Stimulated activated CD4-positive, alpha-beta T cell treated with anti-CD3 and anti-CD28 coated beads, Interleukin-12 subunit alpha, Interleukin-12 subunit beta, amount 100 ng/mL, for 24 hours (primary cell): ENCODE measurements at regions not wholly inside any gene's neighbourhood (a gene's known extent, or its start where the extent isn't known, plus 50 kb on each side); places are given as distances from the start of the nearest gene placed in this dataset.

Experiments
- DNase-seq, 2 experiments: peaks; one replicate each; pipeline ENCODE4 v3.0.0-alpha.2; 2020; ENCODE audit warnings: low read depth in 2 of 2

GRCh38 chr2:76318848-76319360 lies 608.2 kb upstream of the GCFC2 start:
- DNase-seq, result no peak

DNA sequence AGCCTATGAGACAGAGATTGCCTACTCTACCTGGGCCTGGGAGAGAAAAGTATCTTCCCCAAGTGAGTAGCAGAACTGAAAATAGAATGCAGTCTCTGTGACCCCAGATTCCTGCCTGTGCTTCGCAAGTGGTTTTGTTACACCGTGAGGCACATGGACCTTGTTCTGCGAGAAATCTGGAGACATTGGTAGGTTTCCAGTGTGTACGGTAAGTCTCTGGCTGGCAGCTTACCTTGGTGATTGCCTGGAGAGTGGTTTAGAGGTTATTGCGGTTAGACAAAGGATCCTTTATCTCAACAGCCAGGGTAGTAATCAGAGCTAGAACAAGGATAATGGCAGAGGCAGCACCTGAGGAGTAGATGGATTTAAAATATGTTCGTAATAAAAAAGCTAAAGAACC lies 606.0 kb upstream of the GCFC2 start:
- DNase-seq, result no peak

DNA sequence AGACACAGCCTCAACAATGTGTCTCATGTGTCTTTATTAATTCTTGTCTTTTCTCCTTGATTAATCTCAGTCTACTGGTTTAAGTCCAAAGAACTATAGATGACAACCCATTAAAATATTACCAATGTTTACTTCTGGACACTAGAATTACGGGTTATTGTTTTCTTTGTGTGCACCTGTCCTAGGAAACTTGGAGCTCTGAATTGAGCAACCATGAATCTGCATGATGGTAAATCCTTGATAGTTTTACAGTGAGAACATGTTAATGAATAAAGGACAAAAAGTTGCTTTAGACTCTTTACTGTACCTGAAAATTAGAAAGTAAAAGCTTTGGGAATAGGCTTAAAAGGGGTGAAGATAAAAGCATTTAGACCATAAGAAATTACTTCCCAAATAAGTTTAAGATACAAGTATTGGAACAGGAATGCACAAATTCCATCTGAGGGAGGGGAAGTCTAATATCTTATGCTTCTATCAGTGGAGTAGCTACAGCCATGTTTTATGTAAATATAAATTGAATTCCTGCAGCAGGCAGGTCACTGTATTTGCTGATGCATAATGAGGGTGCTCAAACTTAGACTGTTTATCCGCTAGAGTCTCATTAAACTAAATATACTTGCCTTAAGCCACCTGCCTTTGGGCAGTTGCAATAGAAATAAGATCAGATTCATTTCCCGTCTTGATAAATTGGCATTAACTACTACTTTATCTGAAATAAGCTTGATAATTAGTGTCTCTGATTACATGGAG lies 603.7 kb upstream of the GCFC2 start:
- no peak for DNase-seq

- DNase-seq, result no peak
These were observed 601.5 kb upstream of the GCFC2 start for GRCh38 chr2:76312236-76312635.

GRCh38 chr2:76311728-76312127 lies 601.0 kb upstream of the GCFC2 start:
- DNase-seq, result no peak

GRCh38 chr2:76310894-76311633 lies 600.3 kb upstream of the GCFC2 start:
- no peak for DNase-seq

- no peak for DNase-seq
These were observed 596.8 kb upstream of the GCFC2 start for GRCh38 chr2:76307495-76307894.

- no peak for DNase-seq
These were observed 587.3 kb upstream of the GCFC2 start for GRCh38 chr2:76298041-76298440.

GRCh38 chr2:76296438-76296837 lies 585.7 kb upstream of the GCFC2 start:
- DNase-seq, result no peak

- no peak for DNase-seq
These were observed 585.0 kb upstream of the GCFC2 start for GRCh38 chr2:76295762-76296161.

- DNase-seq, result no peak
These were observed 577.9 kb upstream of the GCFC2 start for GRCh38 chr2:76288598-76288997.

- no peak for DNase-seq
These were observed 577.4 kb upstream of the GCFC2 start for GRCh38 chr2:76288146-76288545.

- DNase-seq, result no peak
These were observed 572.6 kb upstream of the GCFC2 start for GRCh38 chr2:76283350-76283749.

DNA sequence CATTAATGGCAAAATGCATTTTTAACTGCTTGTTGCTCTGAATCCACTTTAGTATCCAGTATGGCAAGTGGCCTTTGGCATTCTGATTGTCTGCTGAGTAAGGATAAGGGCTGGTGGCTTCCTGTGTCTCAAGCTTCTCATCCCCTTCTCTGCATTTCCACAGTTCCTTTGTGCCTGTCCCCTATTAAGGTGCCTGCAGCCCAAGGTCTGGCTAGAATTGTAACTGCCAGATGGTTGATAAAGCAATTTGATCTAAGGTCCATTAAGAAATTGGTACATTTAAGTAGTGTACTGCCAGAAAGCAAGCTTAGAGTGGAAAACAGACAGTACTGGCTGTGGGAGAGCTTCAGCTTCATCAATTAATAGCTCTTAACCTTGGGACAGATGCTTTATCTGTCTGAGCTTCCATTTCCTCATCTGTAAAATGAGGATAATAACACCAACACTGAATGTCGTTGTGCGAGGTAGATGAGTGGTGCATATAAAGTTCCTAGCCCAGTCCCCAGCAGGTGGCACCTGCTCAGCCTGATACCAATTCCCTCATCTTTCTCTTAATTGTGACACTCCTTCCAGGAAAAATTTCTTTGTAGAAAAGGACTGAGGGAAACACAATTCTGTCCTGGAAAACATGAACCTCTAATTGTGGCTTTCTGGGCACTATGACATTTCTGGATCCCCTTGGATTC lies 570.6 kb upstream of the GCFC2 start:
- DNase-seq, result no peak

DNA sequence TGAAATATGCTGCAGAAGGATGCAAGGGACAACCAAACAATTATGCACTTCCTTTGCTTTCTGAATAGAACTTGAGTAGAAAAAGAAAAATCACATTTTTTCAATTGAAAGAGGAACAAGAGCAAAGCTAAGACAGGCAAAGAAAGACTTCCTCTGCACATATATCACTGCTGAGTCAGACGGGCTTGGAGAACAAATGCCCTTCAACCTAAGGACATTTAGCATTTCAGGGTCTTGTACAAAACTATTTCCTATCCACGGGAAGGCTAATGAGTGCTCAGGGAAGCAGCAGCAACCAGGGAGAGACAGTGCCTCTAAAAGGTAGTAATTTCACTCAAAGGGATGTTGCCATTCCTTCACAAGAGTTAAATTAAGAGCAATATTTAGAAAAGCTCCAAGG lies 570.0 kb upstream of the GCFC2 start:
- no peak for DNase-seq

GRCh38 chr2:76279142-76279541 lies 568.4 kb upstream of the GCFC2 start:
- DNase-seq, result no peak

GRCh38 chr2:76275788-76276187 lies 565.1 kb upstream of the GCFC2 start:
- DNase-seq, result no peak

DNA sequence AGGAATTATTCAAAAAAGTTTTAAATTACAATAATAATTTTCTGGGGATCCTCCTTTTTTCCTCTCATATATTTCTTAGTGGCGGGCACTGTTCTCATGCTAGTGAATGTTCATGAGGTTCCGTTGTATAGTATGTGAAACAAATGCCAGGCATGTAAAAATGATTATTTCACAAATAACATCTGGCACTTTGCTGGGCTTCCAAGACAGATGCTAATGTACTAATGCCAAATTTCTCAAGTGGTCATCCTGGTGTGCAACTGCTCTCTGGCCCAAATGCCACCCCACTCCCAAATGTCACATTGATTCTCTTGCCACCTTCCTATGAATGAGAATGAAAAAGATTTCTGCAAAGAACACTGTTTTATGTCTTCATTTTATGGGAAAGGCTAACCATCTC lies 564.0 kb upstream of the GCFC2 start:
- no peak for DNase-seq

DNA sequence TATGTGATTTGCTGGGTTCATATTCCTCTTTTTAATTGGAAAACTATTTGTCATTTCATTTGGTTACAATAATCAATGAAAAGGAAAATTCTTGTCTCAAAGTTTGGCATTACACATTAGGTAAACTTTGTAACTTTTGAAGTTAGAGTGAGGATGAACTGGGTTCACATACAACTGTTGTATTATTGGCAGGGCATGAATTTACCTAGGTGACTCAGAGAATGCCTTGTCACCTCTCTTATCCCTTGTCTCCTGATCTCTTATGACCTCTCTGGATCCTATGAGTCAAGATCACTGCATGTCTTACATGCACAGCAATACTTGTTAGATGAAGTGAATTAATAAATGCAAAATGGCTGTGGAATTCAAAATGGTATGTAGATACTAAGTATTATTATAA lies 563.4 kb upstream of the GCFC2 start:
- no peak for DNase-seq

DNA sequence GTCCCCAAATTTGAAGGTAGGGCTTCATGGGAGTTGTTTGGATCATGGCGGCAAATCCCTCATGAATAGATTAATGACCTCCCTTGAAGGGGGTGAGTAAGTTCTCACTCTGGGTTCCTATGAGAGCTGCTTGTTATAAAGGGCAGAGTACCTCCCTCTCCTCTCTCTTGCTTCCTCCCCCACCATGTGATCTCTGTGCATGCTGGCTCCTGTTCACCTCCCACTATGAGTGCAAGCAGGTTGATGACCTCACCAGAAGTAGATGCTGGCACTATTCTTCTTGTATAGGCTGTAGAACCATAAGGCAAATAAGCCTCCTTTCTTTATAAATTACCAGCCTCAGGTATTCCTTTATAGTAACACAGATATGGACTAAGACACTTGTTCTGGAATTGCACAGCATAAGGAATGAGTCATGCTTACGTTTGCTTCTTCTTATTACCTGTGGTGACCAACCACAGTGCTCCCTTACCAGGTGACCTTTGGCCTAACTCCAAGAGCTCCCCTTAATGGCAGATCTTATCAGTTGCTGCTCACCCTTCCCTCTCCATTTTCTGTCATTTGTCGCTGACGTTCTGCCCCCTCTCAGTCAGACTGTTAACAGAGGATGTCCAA lies 559.5 kb upstream of the GCFC2 start:
- DNase-seq, result no peak

DNA sequence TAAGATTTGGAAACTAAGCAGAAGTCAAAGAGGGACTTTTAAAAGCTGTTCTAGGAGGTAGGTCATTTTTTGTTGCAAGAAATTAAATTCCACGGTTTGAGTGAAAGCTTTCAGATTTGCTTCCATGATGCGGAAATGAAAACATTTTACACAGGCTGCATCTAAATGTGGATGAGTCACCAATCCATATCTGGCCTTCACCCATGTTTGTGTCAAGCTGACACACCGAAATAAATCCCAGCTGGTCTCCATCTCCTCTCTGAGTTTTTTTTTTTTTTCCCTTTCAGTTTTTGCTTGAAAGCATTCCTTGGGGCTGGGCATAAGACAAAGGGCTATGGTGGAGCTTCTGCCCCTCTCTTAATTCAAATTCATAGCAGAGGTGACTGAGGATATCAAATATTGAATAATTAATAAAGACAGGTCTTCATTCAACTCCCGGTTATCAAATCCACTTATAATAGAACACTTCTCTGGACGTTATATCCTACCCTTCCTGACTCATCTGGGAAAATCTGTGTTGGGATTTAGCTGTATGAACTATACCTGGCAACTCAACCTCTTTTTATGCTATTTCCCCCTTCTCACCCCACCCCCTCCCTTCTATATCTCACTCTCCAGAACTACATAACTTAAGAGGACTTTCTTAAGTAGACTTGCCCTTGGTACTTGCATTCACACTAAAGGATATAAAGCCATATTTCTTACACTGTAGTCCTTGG lies 558.3 kb upstream of the GCFC2 start:
- DNase-seq, result no peak

DNA sequence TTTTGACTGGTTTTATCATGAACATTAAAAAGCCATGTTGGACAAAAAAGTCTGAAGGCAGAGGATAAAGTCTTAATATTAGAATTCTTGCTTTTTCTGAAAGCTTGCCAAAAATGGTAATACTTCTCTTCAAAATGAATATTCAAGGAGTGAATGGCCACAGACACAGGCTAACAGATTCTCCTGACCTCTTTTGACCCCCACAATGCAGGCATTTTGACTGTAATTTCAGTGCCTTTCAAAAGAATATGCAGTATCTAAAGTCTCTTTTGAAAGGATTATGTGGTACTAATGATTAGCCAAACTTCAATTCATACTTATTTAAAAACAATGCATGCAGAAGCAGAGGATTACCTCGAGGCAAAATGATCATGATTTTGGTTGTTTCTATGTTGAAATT lies 557.8 kb upstream of the GCFC2 start:
- DNase-seq, result no peak
